Activated CD8-positive, alpha-beta memory T cell treated with anti-CD3 and anti-CD28 coated beads for 1 hour (primary cell): ENCODE measurements at regions not wholly inside any gene's neighbourhood (a gene's known extent, or its start where the extent isn't known, plus 50 kb on each side); places are given as distances from the start of the nearest gene placed in this dataset.

Experiments used
- DNase-seq, 2 donors: peaks; one replicate each; pipeline ENCODE4 v3.0.0-alpha.2; 2020; ENCODE audit warnings: low read depth in 1 of 2; ENCODE audit errors: extremely low read depth in 1 of 2

DNA sequence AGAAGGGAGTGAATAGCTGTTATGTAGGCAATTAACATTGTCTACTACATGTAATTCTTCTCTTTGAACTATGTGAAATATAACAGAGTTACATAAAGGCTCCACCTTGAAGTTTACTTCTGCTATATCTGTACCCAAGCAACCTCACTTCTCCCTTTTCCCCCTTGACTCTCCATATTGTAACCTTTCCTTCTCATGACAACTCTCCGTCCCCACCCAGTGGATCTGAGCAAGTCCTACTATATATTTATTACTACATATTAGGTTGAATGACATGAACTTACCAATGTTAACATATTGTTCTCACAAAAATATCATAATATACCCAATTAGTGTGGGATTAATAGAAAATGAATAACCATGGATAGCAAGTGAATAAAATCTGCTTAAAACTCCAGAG, 93.2 kb upstream of the ATP8A1 start:
- DNase-seq: peak in 1 of 2 donors; percentile 9

DNA sequence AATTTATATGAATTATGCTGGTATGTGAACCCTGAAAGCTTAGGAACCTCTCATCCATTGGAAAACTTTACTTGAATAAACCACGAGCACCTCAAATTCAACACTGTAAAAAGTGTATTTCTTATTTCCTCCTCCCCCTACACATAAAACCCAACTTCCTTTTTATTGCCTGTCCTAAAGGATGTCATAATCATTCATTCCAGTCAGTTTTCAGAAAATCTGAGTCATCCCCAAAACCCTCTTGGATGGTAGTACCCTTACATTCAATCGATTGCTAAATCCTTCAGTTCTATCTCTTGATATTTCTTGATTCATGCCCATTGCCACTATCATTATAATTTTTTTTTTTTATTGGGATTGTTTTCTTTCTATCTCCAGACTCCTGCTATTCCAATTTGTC, 91.1 kb upstream of the ATP8A1 start:
- DNase-seq: no peak

DNA sequence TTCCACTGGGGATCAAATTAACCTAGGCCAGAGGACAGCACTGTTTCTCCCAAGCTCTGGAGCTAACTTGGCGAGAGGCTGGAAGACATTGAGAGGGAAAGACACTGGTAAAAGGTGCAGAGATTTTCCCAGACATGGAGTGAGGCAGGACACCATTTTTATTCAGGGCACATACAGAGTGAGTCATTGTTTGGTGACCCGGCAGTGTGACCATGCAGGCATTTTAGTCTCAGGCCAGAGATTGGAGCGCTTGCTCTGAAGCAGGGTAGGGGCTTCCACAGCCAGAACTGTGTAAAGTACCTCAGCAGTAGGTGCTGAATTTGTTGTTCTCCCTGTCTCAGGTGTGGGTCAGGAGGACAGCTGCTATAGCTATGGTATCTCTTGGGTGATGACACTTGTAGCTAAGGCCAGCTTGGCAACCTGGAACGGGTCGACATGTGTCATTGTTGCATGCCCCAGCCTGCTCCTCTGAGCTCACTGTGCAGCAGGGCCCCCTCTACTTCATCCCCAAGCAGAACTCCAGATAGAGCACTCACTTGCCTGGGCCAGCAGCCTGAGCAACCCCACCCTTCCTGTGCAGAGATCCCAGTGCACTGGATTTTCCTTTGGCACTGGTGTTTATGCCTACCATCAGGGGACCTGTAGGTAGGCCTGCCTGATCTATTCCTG, 79.8 kb upstream of the ATP8A1 start:
- no peak for DNase-seq

DNA sequence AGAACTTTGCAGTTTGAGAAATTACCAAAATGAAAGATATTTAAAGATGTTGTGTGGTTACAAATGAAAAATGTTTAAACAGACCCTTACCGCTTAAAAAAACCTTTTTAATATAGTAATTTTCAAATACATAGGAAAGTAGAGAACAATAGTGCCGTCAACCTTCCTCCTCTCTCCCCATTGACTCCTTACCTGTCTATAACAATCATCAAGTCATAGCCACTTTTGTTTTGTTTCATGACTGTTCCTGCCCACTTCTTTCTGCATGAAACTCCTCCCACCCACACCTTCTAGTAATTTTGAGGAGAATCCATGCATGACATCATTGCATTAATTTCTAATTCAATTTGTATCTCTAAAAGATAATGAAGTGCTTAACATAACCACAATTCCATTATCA, 76.5 kb upstream of the ATP8A1 start:
- DNase-seq: no peak

DNA sequence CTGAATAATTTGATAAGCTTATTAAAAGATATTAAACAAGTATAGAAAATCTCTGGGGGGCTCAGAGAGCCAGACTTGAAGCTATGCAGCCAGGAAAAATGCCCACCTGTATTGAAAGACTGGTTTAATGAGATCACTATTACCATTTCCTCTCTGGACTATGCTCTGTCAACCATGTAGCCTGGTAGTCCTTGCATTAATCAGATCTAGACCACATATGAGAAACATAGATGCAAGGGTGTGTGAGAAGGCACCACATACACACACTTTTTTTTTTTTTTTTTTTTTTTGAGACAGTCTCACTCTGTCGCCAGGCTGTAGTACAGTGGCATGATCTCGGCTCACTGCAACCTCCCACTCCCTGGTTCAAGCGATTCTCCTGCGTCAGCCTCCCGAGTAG, 75.9 kb upstream of the ATP8A1 start:
- no peak for DNase-seq

DNA sequence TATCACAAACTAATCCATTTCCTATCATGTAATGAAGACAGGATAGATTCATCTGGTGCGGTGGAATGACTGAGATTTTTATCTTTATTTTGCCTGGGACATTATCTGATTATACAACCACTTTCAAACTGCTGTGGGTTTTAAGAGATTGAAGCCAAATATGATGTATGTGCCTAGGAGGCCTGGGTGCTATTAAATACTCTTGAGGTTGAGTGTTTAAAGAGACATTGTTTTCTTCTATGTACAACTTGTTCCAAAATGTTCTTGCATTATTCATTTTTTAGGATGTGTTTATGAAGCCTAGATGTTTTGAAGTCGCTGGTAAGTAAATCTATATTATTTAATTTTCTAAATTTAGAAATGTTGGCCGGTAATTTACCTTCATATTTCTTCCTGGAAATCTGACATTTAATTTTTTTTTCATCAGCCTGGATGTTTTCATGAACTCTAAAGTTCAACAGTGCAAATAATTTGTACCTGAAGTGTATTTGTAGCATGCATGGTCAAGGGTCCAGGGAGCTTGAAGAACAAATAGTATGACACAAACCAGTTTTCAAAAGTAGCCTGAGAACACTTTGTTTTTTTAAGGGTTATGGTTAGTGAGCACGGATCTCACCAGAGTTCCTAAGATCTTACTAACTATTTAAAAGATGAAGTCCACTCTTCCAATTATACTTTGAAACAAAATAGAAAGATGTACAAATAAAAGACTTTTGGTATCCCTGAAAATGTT, 72.8 kb upstream of the ATP8A1 start:
- DNase-seq: no peak

DNA sequence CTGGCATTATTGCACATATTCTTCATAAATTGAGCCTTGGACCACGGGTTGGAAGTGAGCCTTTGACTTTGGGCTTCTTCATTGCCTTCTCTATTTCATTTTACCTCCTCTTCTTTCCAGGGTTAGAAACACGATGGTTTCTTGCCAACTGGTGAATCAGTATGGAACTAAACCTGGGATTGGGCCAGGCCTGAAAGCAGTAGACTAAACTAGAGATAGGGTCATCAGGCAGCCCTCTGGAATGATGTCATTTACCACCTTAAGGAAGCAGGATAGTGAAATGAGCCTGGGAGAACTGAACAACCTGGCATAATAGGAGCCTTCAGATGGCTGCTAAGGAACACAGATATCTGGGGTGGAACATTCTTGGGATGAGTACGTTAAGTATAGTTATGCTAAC, 67.5 kb upstream of the ATP8A1 start:
- DNase-seq: no peak

DNA sequence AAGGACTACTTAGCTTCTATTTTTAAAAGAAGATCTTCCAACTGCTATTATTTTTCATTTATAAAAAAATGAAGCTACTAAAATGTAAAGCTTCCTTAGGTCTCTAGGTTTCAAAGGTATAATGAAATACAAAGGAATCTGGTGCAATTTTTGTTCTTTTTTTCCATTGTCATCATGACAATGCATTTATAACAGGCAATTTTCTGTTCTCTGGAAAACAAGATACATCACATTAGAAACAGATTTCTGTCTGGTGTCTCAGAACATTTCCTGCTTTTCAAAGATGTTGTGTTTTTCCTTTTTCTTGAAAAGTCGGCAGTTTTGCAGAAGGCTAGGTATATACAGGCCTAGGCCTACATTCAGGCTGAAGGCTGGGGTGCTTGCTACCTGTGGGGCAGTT, 63.6 kb upstream of the ATP8A1 start:
- DNase-seq: no peak

DNA sequence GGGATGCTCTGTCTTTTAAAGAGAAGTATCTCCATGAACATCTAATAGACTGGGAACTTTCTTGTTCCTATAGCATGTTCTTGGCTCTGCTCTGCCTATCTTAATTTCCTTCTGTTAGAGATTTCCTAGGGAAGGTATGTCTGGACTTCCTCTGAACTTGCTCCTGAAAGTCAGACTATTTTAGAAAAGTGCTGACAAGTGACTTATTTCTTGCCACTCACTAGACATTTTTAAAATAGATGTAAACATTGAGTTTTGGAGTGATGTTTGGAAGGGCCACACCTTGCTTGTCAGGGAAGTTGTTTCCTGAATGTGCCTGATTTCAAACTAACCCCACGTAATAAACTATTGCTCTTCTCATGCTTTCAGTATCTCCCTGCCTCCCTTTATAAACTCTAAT, 62.4 kb upstream of the ATP8A1 start:
- DNase-seq: no peak

DNA sequence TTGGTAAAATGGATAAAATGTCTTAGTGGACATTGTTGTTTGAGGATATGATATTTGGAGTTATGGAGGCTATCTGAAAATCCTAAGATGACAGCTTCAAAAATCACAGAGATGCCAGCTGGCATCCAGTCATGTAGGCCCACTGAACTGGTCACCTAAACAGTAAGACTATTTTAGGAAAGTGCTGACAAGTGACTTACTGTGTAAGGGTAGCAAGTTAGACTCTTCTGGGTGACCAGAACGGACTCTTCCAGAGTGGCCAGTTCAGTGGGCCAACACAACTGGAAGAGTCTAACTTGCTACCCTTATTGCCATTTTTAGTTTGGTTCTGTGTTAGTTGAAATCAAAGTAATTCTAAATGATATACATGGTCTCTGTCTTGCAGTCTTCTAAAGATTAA, 61.4 kb upstream of the ATP8A1 start:
- no peak for DNase-seq

DNA sequence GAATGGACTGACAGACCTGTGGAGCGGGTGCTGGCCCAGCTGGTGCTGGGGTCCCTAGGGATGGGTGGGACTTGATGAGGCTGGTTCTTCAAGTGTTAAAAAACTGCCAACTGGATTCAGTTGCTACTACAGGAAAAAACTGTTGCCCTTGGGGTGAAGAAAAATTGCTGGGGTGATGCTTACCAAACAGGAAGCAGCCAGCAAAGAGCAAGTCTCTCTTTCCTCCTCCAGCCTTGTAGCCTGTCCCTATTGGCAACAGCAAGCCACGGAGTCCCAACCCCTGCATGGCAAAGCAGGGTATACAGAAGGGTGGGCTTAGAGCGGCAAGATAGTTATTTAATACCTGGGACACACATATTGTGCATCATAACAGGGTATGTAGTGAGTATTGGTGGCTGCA, 60.1 kb upstream of the ATP8A1 start:
- DNase-seq: no peak

DNA sequence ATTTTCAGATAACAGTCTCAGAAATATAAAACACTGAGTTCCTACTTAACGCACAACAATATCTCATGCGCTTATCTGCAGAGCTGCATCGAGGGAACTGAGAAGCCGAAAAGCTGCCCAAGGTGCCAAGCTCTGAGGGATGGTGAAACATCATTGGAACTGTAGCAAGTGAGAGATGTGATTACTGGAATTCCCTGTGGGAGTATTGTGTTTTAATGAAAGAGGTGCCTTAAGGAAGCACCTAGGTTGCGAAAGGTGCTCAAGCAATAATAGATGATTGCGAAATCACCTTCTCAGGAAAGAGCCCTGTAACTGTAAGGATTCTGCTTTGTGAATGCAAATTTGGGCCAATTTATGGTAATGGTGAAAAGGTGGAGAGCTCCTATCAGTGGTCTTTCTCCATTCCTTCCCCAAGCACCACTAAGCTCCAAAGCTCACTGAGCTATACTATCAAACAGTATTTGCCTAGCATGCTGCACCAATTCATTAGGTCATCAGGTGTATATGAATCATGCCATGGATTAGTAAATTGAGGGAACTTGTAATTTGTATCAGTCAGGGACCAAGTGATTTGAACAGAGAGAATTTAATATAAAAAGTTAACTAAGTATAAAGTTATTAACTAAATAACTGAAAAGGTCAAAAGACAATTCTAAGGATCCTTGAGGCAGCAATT, 59.0 kb upstream of the ATP8A1 start:
- no peak for DNase-seq

DNA sequence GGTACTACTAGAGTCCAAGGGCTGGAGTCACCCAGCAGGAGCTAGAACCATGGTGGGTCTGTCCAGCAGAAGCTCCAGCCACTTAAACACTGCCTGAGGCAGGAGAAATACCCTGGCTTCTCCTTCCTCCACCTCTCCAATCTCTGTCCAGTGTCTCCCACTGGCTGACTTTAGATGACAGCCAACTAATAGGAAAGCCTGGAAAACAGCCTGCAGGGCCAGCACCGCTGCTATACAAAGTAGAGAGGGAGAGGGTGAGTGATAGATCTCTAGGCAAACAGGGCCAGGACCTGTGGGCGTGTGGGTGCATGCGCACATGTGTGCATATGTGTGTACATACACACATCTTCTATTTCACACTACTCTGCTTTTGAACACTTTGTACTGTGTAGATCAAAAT, 56.5 kb upstream of the ATP8A1 start:
- no peak for DNase-seq

DNA sequence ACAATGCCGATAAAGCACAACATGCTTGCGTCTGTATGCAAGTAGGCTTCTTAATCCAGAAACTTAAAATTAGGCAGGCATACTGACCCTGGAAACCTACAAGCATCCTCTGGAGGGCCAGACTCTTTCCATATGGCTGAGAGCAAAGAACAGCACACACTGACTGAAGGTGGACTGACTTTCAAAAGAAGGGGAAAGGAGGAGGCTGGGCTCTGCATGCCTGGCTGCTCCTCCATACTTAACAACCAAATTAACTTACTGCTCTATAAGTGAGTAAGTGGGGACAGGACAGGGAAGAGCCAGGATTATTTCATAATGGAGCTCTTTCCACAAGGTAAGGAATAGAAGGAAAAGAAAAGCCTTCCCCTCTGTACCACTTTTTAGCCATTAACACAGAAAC, 55.9 kb upstream of the ATP8A1 start:
- no peak for DNase-seq

DNA sequence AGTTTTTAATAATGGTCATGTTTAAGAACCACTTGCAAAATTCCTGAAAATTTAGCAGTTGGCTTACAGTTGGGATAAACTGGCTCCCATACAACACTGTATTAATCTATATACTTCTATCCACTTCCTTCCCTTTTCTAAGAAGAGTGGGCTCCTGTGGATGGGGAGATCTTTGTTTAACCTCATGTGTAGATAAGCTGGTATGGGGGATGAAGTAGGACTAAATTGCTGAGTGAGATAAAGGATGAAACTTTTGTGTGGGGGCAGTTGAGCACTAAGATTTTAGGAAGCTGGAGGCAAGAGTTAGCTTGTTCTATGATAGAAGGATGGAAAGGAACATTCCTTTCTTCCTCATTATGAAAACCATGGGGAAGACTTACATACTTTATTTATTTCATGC, 54.6 kb upstream of the ATP8A1 start:
- no peak for DNase-seq

DNA sequence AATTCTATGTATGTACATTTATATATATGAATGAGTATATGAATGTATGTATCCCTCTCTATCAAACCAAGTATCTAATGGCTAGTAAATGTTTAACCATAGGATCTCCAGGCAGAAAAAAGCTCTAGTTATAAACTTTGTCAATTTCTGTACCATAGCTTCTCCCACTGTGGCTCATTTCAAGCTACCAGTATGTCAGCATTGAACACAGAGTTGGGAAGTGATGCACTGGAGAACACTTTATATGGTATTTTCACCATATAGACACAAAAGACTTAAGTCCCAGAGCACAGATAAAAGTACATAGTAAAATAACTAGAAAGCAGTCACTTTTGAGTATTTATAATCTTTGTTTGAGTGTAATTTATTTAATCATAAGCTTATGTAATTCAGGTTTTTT, 53.9 kb upstream of the ATP8A1 start:
- no peak for DNase-seq

DNA sequence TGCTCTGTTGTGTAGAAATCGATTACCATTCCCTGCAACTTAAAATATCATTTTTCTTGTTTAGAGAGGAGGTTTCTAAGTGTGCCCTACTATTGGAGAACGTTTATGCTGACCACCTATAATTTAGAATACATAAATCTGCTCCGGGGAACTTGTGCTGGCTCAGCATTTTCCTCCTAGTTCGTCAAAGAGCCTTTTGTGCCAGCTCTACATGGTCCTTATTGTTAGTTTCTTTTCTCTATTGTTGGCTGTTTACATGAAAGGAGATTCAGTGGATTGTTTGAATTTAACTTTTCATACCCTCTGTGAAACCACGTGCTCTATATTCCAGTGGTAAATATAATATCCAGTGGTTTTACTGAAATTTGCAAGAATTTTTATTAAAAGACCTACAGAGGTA, 53.4 kb upstream of the ATP8A1 start:
- DNase-seq: no peak

DNA sequence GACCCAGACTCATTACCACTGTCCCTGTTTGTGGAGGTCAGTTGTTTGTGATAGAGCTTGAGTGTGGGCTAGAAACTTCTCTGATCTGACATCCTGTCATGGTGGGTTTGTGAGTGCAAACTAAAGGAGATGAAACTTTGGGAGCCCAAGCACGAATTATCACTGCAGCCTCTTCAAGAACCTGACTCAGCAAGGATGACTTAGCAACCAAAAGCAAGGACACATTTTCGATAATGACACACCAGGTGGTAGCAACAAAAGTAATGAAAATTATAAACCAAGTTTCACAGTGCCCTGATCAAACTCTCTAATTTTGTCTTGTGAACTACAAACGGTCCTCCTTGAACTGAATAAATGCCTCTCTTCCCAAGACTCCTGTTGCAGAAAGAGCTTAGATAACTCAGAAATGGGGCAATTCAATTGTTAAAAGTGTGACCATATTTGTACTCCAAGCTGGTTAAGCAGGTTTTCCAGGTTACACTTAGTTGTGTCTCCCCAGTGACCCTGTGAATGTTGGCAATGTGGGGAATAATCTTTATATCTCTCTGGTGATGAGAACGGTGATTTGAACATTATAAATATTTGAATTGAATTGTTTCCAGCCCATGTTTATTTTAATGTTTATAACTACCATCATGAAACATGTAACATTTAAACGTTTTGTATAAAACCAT, 52.6 kb upstream of the ATP8A1 start:
- DNase-seq: no peak

DNA sequence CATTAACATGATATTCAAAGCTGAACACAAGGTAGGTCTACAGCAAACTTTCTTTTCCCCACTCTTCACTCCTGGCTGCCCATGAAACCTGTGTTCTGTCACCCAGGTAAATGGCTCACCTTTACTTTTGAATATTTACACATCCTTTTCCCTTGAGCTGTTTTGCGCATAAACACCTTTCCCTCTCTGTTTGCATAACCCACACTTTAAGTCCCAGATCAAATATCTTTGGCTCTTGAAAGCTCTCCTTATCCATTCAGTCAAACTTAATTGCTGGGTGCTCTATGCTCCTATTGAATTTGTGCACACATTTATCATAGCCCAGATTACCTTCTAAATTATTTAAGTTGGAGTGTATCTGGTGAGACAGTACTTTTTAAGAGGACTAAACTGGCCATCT, 51.7 kb upstream of the ATP8A1 start:
- DNase-seq: no peak
